Breast epithelium (tissue), 3 donors: ENCODE measurements at regions not wholly inside any gene's neighbourhood (a gene's known extent, or its start where the extent isn't known, plus 50 kb on each side); places are given as distances from the start of the nearest gene placed in this dataset.

Experiments
- CTCF ChIP-seq, 3 donors: fragments of 450-650 bp; IDR thresholded peaks; one replicate each; pipeline ENCODE4 v1.5.1; 2016 to 2017; ENCODE audit warnings: antibody characterized with exemption in 3 of 3, mild to moderate bottlenecking in 3 of 3, moderate library complexity in 3 of 3
- POLR2A ChIP-seq: fragments of 450-650 bp; IDR thresholded peaks from one replicate; pipeline ENCODE4 v1.6.1; 2016; ENCODE audit warnings: antibody characterized with exemption, mild to moderate bottlenecking, moderate library complexity
- POLR2AphosphoS5 ChIP-seq, 3 donors: sonication (generic); formaldehyde crosslinking; IDR thresholded peaks; one replicate each; pipeline ENCODE4 v1.6.1; 2017; ENCODE audit warnings: antibody characterized with exemption in 3 of 3

DNA sequence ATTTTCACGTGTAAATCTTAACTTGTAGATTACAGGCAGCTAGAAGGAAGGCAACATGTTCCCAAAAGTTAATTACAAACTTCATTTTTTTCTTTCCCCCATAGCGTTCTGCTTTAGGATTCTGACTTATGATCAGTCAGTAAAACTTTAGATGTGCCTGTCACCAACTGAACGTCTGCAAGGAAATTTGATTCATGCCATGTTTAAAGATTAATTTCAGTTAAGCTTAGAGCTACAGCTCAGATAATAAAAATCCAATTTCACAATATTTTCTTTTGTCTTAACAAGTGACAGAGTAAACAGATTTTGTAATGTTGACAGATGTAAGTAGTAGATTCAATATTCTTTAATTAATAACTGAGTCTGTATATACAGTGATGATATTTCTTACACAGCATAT lies 253.1 kb downstream of the NFKBIZ start:
- TF ChIP-seq CTCF (IDR thresholded peaks at IDR 0.05) (no peak), POLR2A (no peak), POLR2AphosphoS5 (IDR thresholded peaks at IDR 0.05) (no peak)
